Upper lobe of right lung (tissue), 1 donor: ENCODE measurements at regions not wholly inside any gene's neighbourhood (a gene's known extent, or its start where the extent isn't known, plus 50 kb on each side); places are given as distances from the start of the nearest gene placed in this dataset.
"Not testable (repeated sequence)": the region's sequence is repeated elsewhere in the genome, so short reads cannot be mapped to it uniquely, and the experiment has no call there.

ENCODE experiments used
- ATAC-seq: fragments of 200-7000 bp; cut with Tn5 transposase; one replicate; pipeline ENCODE4 v1.9.1; 2020; ENCODE audit warnings: mild to moderate bottlenecking, moderate library complexity
- DNase-seq: peaks from one replicate; pipeline ENCODE4 v3.0.0-alpha.2; 2020
- H3K27ac ChIP-seq: fragments of 200-600 bp; one replicate; pipeline ENCODE4 v1.8.0; 2022
- H3K27me3 ChIP-seq: fragments of 200-600 bp; one replicate; pipeline ENCODE4 v1.8.0; 2022; ENCODE audit warnings: mild to moderate bottlenecking
- H3K36me3 ChIP-seq: fragments of 200-600 bp; one replicate; pipeline ENCODE4 v1.8.0; 2022
- H3K4me1 ChIP-seq: fragments of 200-600 bp; one replicate; pipeline ENCODE4 v1.8.0; 2022
- H3K4me3 ChIP-seq: fragments of 200-600 bp; one replicate; pipeline ENCODE4 v1.8.0; 2022; ENCODE audit warnings: mild to moderate bottlenecking
- H3K9me3 ChIP-seq: fragments of 200-600 bp; one replicate; pipeline ENCODE4 v1.8.0; 2022
- intact Hi-C: fragments of 100-400 bp; cut with DNase I; formaldehyde crosslinking; loops from one replicate; pipeline ENCODE4 v1.11.0; 2022
- TF ChIP-seq, protein P1 (sequence below): fragments of 200-600 bp; IDR thresholded peaks from one replicate; pipeline ENCODE4 v1.8.0; 2022; ENCODE audit warnings: antibody characterized with exemption
- donor health status: DM: no; HTN: yes; CAD: no; lungs with severe emphysema.

DNA sequence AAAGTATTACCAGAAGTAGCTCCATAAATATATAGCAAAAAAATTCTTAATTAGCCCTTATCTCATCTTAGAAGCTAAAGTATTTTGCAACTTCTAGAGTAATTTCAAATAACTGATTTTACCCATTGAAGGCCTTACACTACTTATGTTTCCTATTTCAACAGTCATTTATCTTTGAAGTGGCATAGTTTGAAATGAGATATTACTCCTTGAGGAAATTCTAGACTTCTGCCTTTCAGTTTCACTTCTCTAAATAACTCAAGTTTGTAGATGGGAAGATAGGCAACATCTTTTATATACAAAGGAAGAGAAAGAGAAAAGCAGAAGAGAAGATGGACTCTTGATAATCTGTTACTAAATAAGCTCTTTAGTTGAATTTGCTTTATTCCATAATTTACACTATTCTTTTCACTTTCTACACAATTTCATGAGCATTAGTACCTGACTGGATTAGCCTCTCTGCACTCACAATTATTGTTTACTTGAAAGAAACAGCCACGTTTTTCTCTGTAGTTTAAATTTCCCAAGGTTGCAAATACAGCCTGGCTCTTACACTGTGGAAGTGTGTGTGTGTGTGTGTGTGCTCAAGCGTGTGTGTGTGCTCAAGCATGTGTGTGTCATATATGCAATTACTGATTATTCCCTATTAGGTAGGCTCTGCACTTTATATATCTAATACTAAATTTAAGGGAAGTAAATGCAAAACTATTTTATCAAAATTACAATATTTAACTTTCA is 60.6 kb upstream of the EMB start:
- intact Hi-C loops, result no loop called here
- Histone ChIP-seq H3K4me1 (peaks cover 3% of the 10 kb centered on the region), H3K9me3 (no peaks in the 10 kb centered on the region), H3K4me3 (no peak overlapping the region), H3K27ac (no peak overlapping the region), H3K27me3 (no peaks in the 10 kb centered on the region), H3K36me3 (no peaks in the 10 kb centered on the region)
- peak; percentile 76 for ATAC-seq
- no peak for DNase-seq
- TF ChIP-seq, protein P1, sequence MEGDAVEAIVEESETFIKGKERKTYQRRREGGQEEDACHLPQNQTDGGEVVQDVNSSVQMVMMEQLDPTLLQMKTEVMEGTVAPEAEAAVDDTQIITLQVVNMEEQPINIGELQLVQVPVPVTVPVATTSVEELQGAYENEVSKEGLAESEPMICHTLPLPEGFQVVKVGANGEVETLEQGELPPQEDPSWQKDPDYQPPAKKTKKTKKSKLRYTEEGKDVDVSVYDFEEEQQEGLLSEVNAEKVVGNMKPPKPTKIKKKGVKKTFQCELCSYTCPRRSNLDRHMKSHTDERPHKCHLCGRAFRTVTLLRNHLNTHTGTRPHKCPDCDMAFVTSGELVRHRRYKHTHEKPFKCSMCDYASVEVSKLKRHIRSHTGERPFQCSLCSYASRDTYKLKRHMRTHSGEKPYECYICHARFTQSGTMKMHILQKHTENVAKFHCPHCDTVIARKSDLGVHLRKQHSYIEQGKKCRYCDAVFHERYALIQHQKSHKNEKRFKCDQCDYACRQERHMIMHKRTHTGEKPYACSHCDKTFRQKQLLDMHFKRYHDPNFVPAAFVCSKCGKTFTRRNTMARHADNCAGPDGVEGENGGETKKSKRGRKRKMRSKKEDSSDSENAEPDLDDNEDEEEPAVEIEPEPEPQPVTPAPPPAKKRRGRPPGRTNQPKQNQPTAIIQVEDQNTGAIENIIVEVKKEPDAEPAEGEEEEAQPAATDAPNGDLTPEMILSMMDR, result no peak

DNA sequence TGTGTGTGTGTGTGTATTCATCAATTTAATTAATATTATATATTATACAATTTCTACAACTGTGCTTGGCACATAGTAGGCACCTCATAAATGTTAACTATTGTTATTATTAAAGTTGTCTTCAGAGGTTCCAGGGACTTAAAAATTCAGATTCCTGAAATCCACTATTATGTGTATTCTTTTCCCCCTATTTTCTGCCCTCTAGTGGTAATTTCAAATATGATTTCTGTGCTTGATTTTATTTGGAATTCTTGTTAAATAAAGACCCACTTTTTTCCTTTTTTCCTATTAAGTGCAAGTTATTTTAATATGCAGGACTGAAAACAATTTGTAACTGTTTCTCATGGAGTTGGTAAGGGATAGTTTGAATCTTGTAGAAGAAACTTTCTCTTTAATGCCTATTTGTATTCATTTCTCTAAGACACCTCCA is 72.0 kb upstream of the EMB start:
- intact Hi-C loops, ATAC-seq, DNase-seq, H3K4me3 ChIP-seq, H3K36me3 ChIP-seq, H3K4me1 ChIP-seq, H3K9me3 ChIP-seq, H3K27ac ChIP-seq, H3K27me3 ChIP-seq: not testable (repeated sequence)

DNA sequence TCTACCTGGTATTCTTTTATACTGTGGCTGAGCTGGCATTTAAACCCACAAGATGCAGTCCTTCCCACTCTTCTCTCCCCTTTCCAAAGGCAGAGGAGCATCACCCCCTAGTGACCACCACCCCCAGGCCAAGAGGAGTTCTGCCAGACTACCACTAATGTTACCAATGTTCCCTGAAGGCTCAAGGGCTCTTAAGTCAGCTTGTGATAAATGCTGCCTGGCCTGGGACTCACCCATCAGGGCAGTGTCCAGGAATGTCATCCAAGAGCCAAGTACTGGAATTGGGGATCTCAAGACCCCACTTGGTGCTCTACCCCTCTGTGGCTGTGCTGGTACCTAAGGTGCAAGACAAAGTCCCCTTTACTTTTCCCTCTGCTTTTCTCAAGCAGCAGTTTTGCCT is 80.0 kb upstream of the EMB start:
- H3K27ac ChIP-seq, H3K4me3 ChIP-seq, DNase-seq, H3K36me3 ChIP-seq, ATAC-seq, intact Hi-C loops, H3K4me1 ChIP-seq, H3K9me3 ChIP-seq, H3K27me3 ChIP-seq: not testable (repeated sequence)

DNA sequence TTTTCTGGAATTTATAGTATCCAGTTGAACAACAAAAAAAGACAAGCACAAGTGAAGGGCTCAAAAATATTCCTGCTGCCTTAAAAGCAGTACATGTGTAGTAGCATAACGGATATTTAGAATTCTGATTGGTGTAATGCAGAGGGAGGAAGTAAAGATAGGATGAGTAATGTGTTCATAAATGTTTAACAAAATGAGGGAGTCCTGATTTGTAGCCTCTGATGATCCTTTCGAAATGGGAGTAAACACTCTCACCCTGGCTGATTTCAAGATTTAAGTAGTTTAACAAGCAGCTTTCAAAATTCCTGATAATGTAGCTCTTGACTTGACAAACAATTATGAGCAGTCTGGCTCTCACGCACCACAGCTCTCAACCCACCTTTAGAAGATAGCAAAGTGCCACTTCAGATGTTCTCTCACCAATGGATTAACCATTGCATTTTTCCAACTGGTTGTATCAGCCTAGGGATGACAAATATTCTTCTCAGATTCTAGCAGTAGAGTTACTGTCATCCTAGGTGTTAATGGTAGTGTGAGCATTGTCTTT is 86.5 kb upstream of the EMB start:
- DNase-seq, intact Hi-C loops, H3K4me1 ChIP-seq, H3K27me3 ChIP-seq, H3K4me3 ChIP-seq, H3K27ac ChIP-seq, H3K9me3 ChIP-seq, H3K36me3 ChIP-seq: not testable (repeated sequence)
- peak; percentile 69 for ATAC-seq

DNA sequence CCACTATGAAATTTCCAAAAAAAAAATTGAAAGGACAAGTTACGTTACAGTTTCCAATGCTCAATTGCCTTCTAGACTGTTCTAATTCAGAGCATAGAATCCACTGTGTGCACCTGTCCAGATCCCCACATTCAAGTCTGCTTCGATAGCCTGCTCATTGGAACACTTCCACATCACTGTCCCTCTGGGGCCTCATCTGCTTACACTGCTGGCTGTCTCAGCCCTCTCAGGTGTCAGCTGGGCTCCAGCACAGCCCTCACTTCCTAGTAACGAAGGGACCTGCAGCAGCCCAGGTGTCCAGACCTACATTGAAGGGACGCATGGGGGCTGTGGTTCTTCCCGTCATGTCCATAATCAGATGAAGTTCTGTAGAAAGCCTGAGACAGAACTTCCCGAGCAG is 94.3 kb upstream of the EMB start:
- Histone ChIP-seq H3K27me3 (no peaks in the 10 kb centered on the region), H3K9me3 (no peaks in the 10 kb centered on the region), H3K27ac (no peak overlapping the region), H3K4me1 (no peaks in the 10 kb centered on the region), H3K36me3 (no peaks in the 10 kb centered on the region), H3K4me3 (no peak overlapping the region)
- intact Hi-C loops, result no loop called here
- DNase-seq, result no peak
- no peak for ATAC-seq
- TF ChIP-seq, protein P1, result no peak

DNA sequence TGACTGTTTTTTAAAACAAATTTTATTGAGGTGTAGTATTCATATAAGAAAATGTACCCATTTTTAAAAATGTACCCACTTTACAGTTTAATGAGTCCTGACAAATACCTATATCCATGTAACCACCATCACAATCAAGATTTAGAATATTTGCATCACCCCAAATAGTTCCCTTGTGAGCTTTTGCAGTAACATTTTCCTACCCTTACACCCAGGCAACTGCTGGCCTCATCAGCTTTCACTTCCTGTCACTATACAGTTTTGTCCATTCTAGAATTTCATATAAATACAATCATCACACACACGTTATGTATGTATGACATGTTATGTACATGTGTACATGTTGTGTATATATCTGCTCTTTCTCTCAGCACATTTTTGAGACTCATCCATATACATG is 96.4 kb upstream of the EMB start:
- H3K4me3 ChIP-seq, H3K36me3 ChIP-seq, H3K9me3 ChIP-seq, DNase-seq, H3K27me3 ChIP-seq, H3K4me1 ChIP-seq, intact Hi-C loops, H3K27ac ChIP-seq, ATAC-seq: not testable (repeated sequence)

DNA sequence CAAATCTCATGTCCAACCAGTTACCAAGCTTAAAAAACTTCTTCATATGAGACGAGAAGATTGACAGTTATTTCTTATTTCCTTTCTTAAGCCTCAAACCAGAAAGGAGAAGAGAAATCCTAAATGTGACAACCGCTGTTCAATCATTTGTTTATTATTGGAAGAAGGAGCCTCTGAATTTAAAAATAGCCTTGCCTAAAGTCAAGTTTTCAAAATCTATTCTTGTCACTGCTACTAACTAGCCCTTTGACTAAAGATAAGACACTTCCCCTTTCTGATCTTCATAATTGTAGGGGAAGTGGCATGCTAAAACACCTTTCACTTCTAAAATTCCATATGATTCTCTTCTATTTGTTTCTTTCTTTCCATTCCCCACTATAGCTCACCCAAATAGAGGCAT is 106.2 kb upstream of the EMB start:
- no peak overlapping the region for H3K27ac ChIP-seq
- H3K27me3 ChIP-seq, result no peaks in the 10 kb centered on the region
- no peaks in the 10 kb centered on the region for H3K4me1 ChIP-seq
- H3K36me3 ChIP-seq, result no peaks in the 10 kb centered on the region
- intact Hi-C loops, result no loop called here
- ATAC-seq (no peak), DNase-seq (no peak)
- H3K9me3 ChIP-seq, result no peaks in the 10 kb centered on the region
- no peak overlapping the region for H3K4me3 ChIP-seq
- TF ChIP-seq, protein P1, result no peak

DNA sequence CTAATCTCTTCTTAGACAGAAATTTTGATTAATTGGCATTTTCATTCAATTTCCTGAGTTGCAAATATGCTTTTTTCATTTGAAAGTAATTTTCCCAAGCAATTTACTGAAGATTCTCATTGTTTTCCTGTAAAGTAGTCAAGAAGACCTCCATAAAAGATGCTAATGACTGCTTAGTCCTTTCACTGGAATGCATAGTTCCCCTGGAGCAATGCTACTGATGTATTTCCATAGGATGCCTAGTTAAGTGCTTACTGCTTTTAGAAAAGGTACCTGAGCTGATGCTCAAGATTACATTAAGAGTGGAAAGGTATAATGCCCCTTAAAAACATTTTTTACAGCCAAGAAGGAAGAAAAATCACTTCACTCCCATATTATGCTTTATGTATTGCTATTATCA is 109.2 kb upstream of the EMB start:
- intact Hi-C loops, result no loop called here
- no peak for DNase-seq
- TF ChIP-seq, protein P1, result no peak
- ATAC-seq, result no peak
- Histone ChIP-seq H3K4me1 (no peaks in the 10 kb centered on the region), H3K27me3 (no peaks in the 10 kb centered on the region), H3K9me3 (no peaks in the 10 kb centered on the region), H3K4me3 (no peak overlapping the region), H3K27ac (no peak overlapping the region), H3K36me3 (no peaks in the 10 kb centered on the region)
